HepG2 (cell line): ENCODE measurements at regions not wholly inside any gene's neighbourhood (a gene's known extent, or its start where the extent isn't known, plus 50 kb on each side); places are given as distances from the start of the nearest gene placed in this dataset.

Source experiments
- ATAC-seq: fragments of 200-7000 bp; cut with Tn5 transposase; 3 replicates; pipeline ENCODE4 v1.9.1; 2020; ENCODE audit warnings: mild to moderate bottlenecking, moderate library complexity
- BruUV-seq: library from RNA; stranded (reverse); fragments of 400-500 nt; replicated peaks from 2 replicates; lab custom pipeline; 2021; lab: Mats Ljungman, UMichigan
- CTCF ChIA-PET: fragments of 300-600 bp; formaldehyde crosslinking; extraction: SDS; loops from one replicate; lab custom pipeline; 2021; ENCODE audit warnings: low total read pairs, inconsistent platforms, low intra/inter-chr PET ratio; lab: Yijun Ruan, JAX
- POLR2A ChIA-PET: fragments of 350-600 bp; sonication (Branson Sonifier 250); formaldehyde crosslinking; loops from one replicate; lab custom pipeline; 2020; ENCODE audit warnings: antibody characterized with exemption, inconsistent platforms; lab: Yijun Ruan, JAX
- DNase-seq: peaks from one replicate; pipeline ENCODE4 v3.0.0-alpha.2; 2015; ENCODE audit warnings: low spot score
- FAIRE-seq: peaks from 3 replicates; lab custom pipeline; 2011; peaks lifted over from hg19 to GRCh38; lab: Jason Lieb, UNC
- H2AFZ ChIP-seq: one replicate; pipeline ENCODE4 v1.6.1; 2011; ENCODE audit warnings: low read length, inconsistent platforms
- H3K27ac ChIP-seq: fragments of 300-600 bp; 3 replicates; pipeline ENCODE4 v1.8.0; 2011; ENCODE audit warnings: mixed run types, mild to moderate bottlenecking, mixed read lengths, low read length, inconsistent platforms; ENCODE audit not compliant: insufficient read depth; ENCODE audit errors: extremely low read length
- H3K27me3 ChIP-seq, 2 experiments: fragments of 200-600 bp in 1 of 2; 2 replicates in 1 of 2; 3 replicates in 1 of 2; pipeline versions ENCODE4 v1.6.0 to v1.8.0; 2011; ENCODE audit warnings: low read length in 2 of 2, mild to moderate bottlenecking in 2 of 2, moderate library complexity in 2 of 2, inconsistent platforms in 1 of 2; ENCODE audit not compliant: insufficient read depth in 2 of 2, control insufficient read depth in 1 of 2
- H3K36me3 ChIP-seq, 2 experiments: fragments of 200-600 bp in 1 of 2; replicated peaks in 1 of 2; 2 replicates in 1 of 2; 3 replicates in 1 of 2; pipeline versions ENCODE4 v1.5.1 to v1.8.0; 2011; ENCODE audit warnings: low read length in 2 of 2, inconsistent platforms in 1 of 2; ENCODE audit not compliant: insufficient read depth in 2 of 2, control insufficient read depth in 1 of 2
- H3K4me1 ChIP-seq: 2 replicates; pipeline ENCODE4 v1.5.1; 2012; ENCODE audit warnings: low read length, inconsistent platforms; ENCODE audit not compliant: insufficient read depth
- H3K4me2 ChIP-seq: 2 replicates; pipeline ENCODE4 v1.6.0; 2011; ENCODE audit warnings: low read depth, low read length, inconsistent platforms
- H3K4me3 ChIP-seq, 3 experiments: fragments of 200-600 bp in 1 of 3; sonication (generic), shearing (Covaris generic) in 1 of 3; replicated peaks in 1 of 3; 2 replicates each; pipeline ENCODE4 v1.5.1; 2011 to 2016; ENCODE audit warnings: low read length in 3 of 3, inconsistent platforms in 2 of 3, low read depth in 2 of 3, mild to moderate bottlenecking in 2 of 3, control low read depth in 1 of 3, mixed read lengths in 1 of 3; ENCODE audit not compliant: insufficient read depth in 1 of 3
- H3K79me2 ChIP-seq: one replicate; pipeline ENCODE4 v1.6.1; 2011; ENCODE audit warnings: low read length, inconsistent platforms; ENCODE audit not compliant: insufficient read depth
- H3K9ac ChIP-seq: 2 replicates; pipeline ENCODE4 v1.6.0; 2011; ENCODE audit warnings: mild to moderate bottlenecking, low read depth, low read length, inconsistent platforms; ENCODE audit not compliant: insufficient read depth
- H3K9me3 ChIP-seq: 2 replicates; pipeline ENCODE4 v1.5.1; 2012; ENCODE audit warnings: mild to moderate bottlenecking, low read length
- H4K20me1 ChIP-seq: 2 replicates; pipeline ENCODE4 v1.6.0; 2011; ENCODE audit warnings: inconsistent platforms, mild to moderate bottlenecking, low read length, moderate library complexity; ENCODE audit not compliant: insufficient read depth
- AGO2 ChIP-seq: fragments of 200-400 bp; formaldehyde crosslinking; optimal IDR thresholded peaks from 2 replicates; pipeline ENCODE3; 2017; ENCODE audit warnings: mild to moderate bottlenecking, low read depth, low read length, moderate library complexity
- KLF9 ChIP-seq: IDR thresholded peaks from 2 replicates; pipeline ENCODE4 v1.6.1; 2016; ENCODE audit warnings: low read depth
- MAFF ChIP-seq: IDR thresholded peaks from 2 replicates; pipeline ENCODE4 v1.6.1; 2011; ENCODE audit warnings: low read depth, low read length, improper control_type of control experiment
- MAFK ChIP-seq, 2 experiments: IDR thresholded peaks in 1 of 2; conservative IDR thresholded peaks in 1 of 2; 2 replicates each; pipeline ENCODE4 v1.6.1; 2011; ENCODE audit warnings: improper control_type of control experiment in 2 of 2, low read length in 2 of 2
- SNAI1 ChIP-seq: sonication (generic); formaldehyde crosslinking; IDR thresholded peaks from 2 replicates; pipeline ENCODE4 v1.5.0; 2020; ENCODE audit warnings: mild to moderate bottlenecking, missing genetic modification reagents, borderline replicate concordance
- STAG1 ChIP-seq: sonication (generic); formaldehyde crosslinking; IDR thresholded peaks from 2 replicates; pipeline ENCODE4 v1.4.0; 2020; ENCODE audit warnings: missing genetic modification reagents
- TBL1XR1 ChIP-seq: fragments of 150-350 bp; IDR thresholded peaks from 2 replicates; pipeline ENCODE4 v1.6.1; 2014; ENCODE audit warnings: borderline replicate concordance, low read length; ENCODE audit not compliant: partially characterized antibody
- ZFP82 ChIP-seq: sonication (generic); formaldehyde crosslinking; IDR thresholded peaks from 2 replicates; pipeline ENCODE4 v1.5.1; 2020; ENCODE audit warnings: mild to moderate bottlenecking, missing genetic modification reagents, borderline replicate concordance
- ZNF333 ChIP-seq: sonication (generic); formaldehyde crosslinking; IDR thresholded peaks from 2 replicates; pipeline ENCODE4 v1.4.0; 2020; ENCODE audit warnings: mild to moderate bottlenecking, missing genetic modification reagents, borderline replicate concordance
- ZNF484 ChIP-seq: sonication (generic); formaldehyde crosslinking; IDR thresholded peaks from 2 replicates; pipeline ENCODE4 v1.5.1; 2020; ENCODE audit warnings: mild to moderate bottlenecking, low read depth, missing genetic modification reagents, borderline replicate concordance
- ZNF747 ChIP-seq: sonication (generic); formaldehyde crosslinking; IDR thresholded peaks from 2 replicates; pipeline ENCODE4 v1.8.1; 2023; ENCODE audit warnings: missing genetic modification reagents, mild to moderate bottlenecking, borderline replicate concordance
- ZNF780A ChIP-seq: sonication (generic); formaldehyde crosslinking; IDR thresholded peaks from 2 replicates; pipeline ENCODE4 v1.8.0; 2022; ENCODE audit warnings: mild to moderate bottlenecking, missing genetic modification reagents, moderate library complexity
- ZNF83 ChIP-seq: sonication (generic); formaldehyde crosslinking; IDR thresholded peaks from 2 replicates; pipeline ENCODE4 v1.4.0; 2020; ENCODE audit warnings: missing genetic modification reagents, mild to moderate bottlenecking, borderline replicate concordance
- in situ Hi-C: cut with HindIII; loops from 2 replicates; pipeline ENCODE4 v1.10.0; 2017; ENCODE audit warnings: low pct_unique_long_range_greater_than_20kb; ENCODE audit not compliant: extremely low pct_ligation_motif_present
- intact Hi-C: fragments of 100-400 bp; cut with micrococcal nuclease; formaldehyde crosslinking; loops from one replicate; pipeline ENCODE4 v1.10.0; 2022; ENCODE audit not compliant: unreplicated experiment
- TF ChIP-seq, protein P1 (sequence below): sonication (generic); formaldehyde crosslinking; IDR thresholded peaks from 2 replicates; pipeline ENCODE4 v1.5.1; 2020; ENCODE audit warnings: missing genetic modification reagents, mild to moderate bottlenecking, borderline replicate concordance
- TF ChIP-seq, protein P2 (sequence below): sonication (generic); formaldehyde crosslinking; IDR thresholded peaks from 2 replicates; pipeline ENCODE4 v1.4.0; 2020; ENCODE audit warnings: mild to moderate bottlenecking, missing genetic modification reagents
- TF ChIP-seq, protein P3 (sequence below): sonication (generic); formaldehyde crosslinking; IDR thresholded peaks from 2 replicates; pipeline ENCODE4 v1.4.0; 2020; ENCODE audit warnings: missing genetic modification reagents

DNA sequence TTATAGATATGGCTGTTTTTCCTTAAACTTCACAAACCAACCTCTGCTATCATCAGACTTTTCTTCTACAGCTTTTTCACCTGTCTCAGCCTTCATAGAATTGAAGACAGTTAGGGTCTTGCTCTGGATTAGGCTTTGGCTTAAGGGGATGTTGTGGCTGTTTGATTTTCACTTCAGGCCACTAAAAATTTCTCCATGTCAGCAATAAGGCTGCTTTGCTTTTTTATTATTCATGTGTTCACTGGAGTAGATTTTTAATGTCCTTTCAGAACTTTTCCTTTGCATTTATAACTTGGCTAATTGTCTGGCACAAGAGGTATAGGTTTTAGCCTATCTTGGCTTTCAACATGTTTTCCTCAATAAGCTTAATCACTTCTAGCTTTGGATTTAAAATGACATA is 392.6 kb downstream of the RFPL4B start:
- Histone ChIP-seq H3K4me2 (no peak overlapping the region), H3K4me3 (no peak overlapping the region), H4K20me1 (no peaks in the 10 kb centered on the region), H3K27ac (no peak overlapping the region), H3K27me3 (no peaks in the 10 kb centered on the region), H3K4me1 (no peaks in the 10 kb centered on the region), H3K79me2 (no peaks in the 10 kb centered on the region), H3K36me3 (no peaks in the 10 kb centered on the region), H3K9ac (no peak overlapping the region), H2AFZ (no peak overlapping the region), H3K9me3 (no peaks in the 10 kb centered on the region)
- in situ Hi-C loops (no loop called here), intact Hi-C loops (loop anchor here (5.0 kb wide), 1 partner anchor 522 kb away; no protein-coding TSS in a partner anchor)
- no peak for FAIRE-seq
- ATAC-seq: no peak
- BruUV-seq: no TSS peak
- CTCF ChIA-PET: no interaction called here
- POLR2A ChIA-PET: no interaction called here
- TF ChIP-seq MAFK (conservative IDR thresholded peaks at IDR 0.05 in 1 of 2, IDR thresholded peaks at IDR 0.05 in 1 of 2; ENCODE audit: low read length in 2 of 2) (peak; percentile 57 to 81), STAG1 (CRISPR knock-in tag) (no peak), KLF9 (CRISPR knock-in tag) (no peak), TBL1XR1 (no peak), ZFP82 (CRISPR knock-in tag) (no peak), AGO2 (no peak), ZNF484 (CRISPR knock-in tag) (no peak), SNAI1 (CRISPR knock-in tag) (no peak), ZNF83 (CRISPR knock-in tag) (no peak), ZNF333 (CRISPR knock-in tag) (no peak), ZNF780A (no peak), MAFF (peak; percentile 74), ZNF747 (CRISPR knock-in tag) (no peak)
- TF ChIP-seq, protein P1, sequence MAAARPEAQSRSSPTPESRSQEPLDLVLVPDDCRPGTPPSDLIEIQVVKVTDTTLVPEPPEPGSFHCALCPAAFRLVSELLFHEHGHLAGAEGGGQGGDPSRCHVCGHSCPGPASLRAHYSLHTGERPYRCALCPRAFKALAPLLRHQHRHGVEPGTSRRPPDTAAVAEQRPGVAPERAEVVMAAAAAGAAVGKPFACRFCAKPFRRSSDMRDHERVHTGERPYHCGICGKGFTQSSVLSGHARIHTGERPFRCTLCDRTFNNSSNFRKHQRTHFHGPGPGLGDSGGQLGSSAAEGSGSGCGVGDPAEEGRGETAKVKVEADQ (CRISPR knock-in tag): no peak
- TF ChIP-seq, protein P2, sequence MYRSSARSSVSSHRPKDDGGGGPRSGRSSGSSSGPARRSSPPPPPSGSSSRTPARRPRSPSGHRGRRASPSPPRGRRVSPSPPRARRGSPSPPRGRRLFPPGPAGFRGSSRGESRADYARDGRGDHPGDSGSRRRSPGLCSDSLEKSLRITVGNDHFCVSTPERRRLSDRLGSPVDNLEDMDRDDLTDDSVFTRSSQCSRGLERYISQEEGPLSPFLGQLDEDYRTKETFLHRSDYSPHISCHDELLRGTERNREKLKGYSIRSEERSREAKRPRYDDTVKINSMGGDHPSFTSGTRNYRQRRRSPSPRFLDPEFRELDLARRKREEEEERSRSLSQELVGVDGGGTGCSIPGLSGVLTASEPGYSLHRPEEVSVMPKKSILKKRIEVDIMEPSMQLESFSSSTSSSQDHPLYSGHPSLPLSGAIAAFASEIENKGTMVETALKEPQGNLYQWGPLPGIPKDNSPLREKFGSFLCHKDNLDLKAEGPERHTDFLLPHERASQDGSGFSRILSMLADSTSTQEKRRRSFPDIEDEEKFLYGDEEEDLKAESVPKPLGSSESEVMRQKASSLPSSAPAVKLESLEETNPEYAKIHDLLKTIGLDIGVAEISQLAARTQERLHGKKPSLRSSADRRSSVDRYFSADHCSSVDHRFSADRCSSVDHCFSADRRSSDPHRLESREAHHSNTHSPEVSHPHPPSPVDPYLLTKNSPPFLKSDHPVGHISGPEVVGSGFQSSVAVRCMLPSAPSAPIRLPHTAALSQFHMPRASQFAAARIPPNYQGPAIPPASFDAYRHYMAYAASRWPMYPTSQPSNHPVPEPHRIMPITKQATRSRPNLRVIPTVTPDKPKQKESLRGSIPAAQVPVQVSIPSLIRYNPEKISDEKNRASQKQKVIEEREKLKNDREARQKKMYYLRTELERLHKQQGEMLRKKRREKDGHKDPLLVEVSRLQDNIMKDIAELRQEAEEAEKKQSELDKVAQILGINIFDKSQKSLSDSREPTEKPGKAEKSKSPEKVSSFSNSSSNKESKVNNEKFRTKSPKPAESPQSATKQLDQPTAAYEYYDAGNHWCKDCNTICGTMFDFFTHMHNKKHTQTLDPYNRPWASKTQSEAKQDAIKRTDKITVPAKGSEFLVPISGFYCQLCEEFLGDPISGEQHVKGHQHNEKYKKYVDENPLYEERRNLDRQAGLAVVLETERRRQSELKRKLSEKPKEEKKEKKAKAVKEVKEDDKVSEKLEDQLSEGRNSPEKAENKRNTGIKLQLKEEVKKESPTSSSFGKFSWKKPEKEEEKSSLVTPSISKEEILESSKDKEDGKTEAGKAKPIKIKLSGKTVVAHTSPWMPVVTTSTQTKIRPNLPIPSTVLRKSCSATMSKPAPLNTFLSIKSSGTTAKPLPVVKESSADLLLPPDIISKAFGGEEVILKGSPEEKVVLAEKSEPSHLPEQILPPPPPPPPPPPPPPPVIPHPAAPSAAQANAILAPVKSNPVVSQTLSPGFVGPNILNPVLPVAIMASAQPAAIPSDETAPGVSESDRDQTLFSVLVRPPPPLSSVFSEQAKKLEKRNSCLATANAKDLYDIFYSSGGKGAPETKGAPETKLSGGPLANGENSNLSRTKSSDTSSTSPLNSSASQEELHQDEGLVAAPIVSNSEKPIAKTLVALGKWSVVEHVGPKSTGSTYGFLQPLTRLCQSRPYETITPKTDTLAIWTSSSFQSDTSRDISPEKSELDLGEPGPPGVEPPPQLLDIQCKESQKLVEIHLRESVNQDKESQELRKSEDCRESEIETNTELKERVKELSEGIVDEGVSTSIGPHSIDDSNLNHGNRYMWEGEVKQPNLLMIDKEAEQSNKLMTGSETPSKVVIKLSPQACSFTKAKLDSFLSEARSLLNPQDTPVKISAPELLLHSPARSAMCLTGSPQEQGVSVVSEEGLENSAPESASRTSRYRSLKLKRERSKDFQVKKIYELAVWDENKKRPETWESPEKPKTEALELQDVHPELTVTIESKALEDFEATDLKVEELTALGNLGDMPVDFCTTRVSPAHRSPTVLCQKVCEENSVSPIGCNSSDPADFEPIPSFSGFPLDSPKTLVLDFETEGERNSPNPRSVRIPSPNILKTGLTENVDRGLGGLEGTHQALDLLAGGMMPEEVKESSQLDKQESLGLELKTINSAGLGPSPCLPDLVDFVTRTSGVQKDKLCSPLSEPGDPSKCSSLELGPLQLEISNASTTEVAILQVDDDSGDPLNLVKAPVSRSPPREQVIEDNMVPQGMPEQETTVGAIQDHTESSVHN: no peak
- TF ChIP-seq, protein P3, sequence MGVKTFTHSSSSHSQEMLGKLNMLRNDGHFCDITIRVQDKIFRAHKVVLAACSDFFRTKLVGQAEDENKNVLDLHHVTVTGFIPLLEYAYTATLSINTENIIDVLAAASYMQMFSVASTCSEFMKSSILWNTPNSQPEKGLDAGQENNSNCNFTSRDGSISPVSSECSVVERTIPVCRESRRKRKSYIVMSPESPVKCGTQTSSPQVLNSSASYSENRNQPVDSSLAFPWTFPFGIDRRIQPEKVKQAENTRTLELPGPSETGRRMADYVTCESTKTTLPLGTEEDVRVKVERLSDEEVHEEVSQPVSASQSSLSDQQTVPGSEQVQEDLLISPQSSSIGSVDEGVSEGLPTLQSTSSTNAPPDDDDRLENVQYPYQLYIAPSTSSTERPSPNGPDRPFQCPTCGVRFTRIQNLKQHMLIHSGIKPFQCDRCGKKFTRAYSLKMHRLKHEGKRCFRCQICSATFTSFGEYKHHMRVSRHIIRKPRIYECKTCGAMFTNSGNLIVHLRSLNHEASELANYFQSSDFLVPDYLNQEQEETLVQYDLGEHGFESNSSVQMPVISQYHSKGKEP: no peak
- no peak for DNase-seq
